GM19238 (cell line): ENCODE measurements at regions not wholly inside any gene's neighbourhood (a gene's known extent, or its start where the extent isn't known, plus 50 kb on each side); places are given as distances from the start of the nearest gene placed in this dataset.
"Not testable (repeated sequence)": the region's sequence is repeated elsewhere in the genome, so short reads cannot be mapped to it uniquely, and the experiment has no call there.

ENCODE experiments used
- DNase-seq: peaks from one replicate; pipeline ENCODE4 v3.0.0; 2011; ENCODE audit warnings: low spot score; ENCODE audit not compliant: insufficient read length

GRCh38 chr5:159582756-159583541, 252.7 kb upstream of the IL12B start:
- DNase-seq = no peak

- no peak for DNase-seq
These were observed 256.6 kb upstream of the IL12B start for GRCh38 chr5:159586921-159587320.

GRCh38 chr5:159588941-159589340, 258.7 kb upstream of the IL12B start:
- DNase-seq = no peak

GRCh38 chr5:159593518-159594073, 263.3 kb upstream of the IL12B start:
- no peak for DNase-seq

- DNase-seq = not testable (repeated sequence)
These were observed 265.3 kb upstream of the IL12B start for GRCh38 chr5:159595561-159595960.

GRCh38 chr5:159601216-159601615, 270.9 kb upstream of the IL12B start:
- no peak for DNase-seq

GRCh38 chr5:159602434-159602833, 272.1 kb upstream of the IL12B start:
- no peak for DNase-seq

GRCh38 chr5:159605585-159605984, 275.3 kb upstream of the IL12B start:
- DNase-seq = no peak

GRCh38 chr5:159609359-159609758, 279.1 kb upstream of the IL12B start:
- no peak for DNase-seq

GRCh38 chr5:159610966-159611579, 280.8 kb upstream of the IL12B start:
- no peak for DNase-seq

- DNase-seq = no peak
These were observed 286.7 kb upstream of the IL12B start for GRCh38 chr5:159616952-159617351.

- DNase-seq = no peak
These were observed 289.5 kb upstream of the IL12B start for GRCh38 chr5:159619826-159620225.

- DNase-seq = no peak
These were observed 290.7 kb upstream of the IL12B start for GRCh38 chr5:159620853-159621540.

- DNase-seq = no peak
These were observed 287.6 kb upstream of the ADRA1B start for GRCh38 chr5:159628703-159629102.

GRCh38 chr5:159629158-159629557, 287.1 kb upstream of the ADRA1B start:
- DNase-seq = no peak

GRCh38 chr5:159630545-159630944, 285.7 kb upstream of the ADRA1B start:
- no peak for DNase-seq

- DNase-seq = no peak
These were observed 285.3 kb upstream of the ADRA1B start for GRCh38 chr5:159631001-159631400.

GRCh38 chr5:159632866-159633265, 283.4 kb upstream of the ADRA1B start:
- no peak for DNase-seq

- no peak for DNase-seq
These were observed 277.8 kb upstream of the ADRA1B start for GRCh38 chr5:159638481-159638880.

GRCh38 chr5:159638954-159639559, 277.2 kb upstream of the ADRA1B start:
- DNase-seq = no peak

- no peak for DNase-seq
These were observed 276.7 kb upstream of the ADRA1B start for GRCh38 chr5:159639590-159639989.

- no peak for DNase-seq
These were observed 275.8 kb upstream of the ADRA1B start for GRCh38 chr5:159640446-159640845.
